ENCODE measurements at regions not wholly inside any gene's neighbourhood (a gene's known extent, or its start where the extent isn't known, plus 50 kb on each side); places are given as distances from the start of the nearest gene placed in this dataset.

DNA sequence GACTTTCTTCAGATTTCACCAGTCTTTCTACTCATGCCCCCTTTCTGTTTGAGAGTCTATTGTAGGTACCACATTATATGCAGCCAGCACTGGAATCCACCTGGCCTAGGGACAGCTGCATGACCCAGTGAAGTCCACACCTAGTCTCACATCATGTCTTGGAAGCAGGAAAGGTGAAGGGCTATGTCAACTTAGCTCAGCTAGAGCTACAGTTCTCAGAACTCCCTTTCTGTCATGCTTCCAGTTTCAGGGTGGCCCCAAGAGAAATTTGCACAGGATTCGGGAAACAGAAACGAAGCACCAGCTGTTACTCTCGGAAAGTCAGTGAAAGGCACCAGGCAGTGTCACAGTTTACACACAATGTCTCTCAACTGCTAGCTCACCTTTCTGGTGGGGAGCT lies 51.6 kb upstream of the NLRP1 start:
- DNase-seq, result no peak

DNA sequence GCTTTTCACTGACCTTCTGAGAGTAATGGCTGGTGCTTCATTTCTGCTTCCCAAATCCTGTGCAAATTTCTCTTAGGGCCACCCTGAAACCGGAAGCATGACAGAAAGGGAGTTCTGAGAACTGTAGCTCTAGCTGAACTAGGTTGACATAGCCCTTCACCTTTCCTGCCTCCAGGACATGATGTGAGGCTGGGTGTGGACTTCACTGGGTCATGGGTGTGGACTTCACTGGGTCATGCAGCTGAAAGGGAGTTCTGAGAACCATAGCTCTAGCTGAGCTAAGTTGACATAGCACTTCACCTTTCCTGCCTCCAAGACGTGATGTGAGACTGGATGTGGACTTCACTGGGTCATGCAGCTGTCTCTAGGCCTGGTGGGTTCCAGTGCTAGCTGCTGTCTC lies 54.3 kb upstream of the NLRP1 start:
- DNase-seq, result no peak

DNA sequence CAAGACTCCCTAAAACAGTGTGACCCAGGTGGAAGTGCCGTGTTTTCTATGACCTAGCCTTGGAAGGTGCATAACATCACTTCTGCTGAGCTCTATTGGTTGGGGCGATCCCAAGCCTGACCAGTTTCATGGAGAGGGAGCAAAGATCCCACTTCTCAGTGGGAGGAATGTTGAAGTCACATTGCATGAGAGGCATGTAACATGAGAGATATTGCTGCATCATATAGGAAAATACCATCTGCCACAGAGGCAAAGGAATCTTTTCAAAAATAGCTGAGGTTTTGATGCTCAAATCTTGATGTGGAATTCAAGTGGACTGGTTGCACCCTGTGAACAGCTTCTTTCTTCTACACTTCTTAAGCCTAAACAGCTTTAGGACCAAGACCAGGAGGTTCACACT lies 56.4 kb upstream of the NLRP1 start:
- DNase-seq, result no peak

DNA sequence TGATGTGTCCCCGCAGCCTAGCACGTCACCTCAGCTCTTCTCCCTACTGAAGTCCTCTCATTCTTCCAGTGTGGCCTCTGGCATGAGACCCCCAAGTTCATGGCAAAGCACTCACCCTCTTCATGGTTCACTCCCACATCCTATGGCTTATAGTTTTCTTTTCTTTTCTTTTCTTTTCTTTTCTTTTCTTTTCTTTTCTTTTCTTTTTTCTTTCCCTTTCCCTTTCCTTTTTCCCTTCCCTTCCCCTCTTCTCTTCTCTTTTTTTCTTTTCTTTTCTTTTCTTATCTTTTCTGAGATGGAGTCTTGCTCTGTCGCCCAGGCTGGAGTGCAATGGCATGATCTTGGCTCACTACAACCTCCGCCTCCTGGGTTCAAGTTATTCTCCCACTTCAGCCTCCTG lies 58.4 kb upstream of the NLRP1 start:
- no peak for DNase-seq

DNA sequence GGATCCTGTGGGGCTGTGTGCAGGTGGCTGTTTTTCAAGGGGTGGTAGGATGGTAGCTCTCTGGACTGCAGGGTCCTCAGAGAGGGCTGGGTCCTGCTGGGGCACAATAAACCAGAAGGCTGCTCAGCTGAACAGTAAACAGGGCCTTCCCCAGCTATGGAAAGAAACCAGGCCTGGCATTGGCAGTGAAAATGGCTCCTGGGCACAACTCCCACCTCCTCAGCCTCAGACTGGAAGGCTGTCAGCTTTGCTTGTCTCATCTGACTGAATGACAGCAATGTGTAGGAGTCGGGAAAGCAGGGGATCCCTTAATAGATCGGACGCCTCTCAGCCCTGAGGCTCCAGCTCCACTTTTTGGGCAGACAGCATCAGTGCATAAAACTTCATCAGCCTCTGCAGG lies 59.8 kb upstream of the NLRP1 start:
- no peak for DNase-seq

DNA sequence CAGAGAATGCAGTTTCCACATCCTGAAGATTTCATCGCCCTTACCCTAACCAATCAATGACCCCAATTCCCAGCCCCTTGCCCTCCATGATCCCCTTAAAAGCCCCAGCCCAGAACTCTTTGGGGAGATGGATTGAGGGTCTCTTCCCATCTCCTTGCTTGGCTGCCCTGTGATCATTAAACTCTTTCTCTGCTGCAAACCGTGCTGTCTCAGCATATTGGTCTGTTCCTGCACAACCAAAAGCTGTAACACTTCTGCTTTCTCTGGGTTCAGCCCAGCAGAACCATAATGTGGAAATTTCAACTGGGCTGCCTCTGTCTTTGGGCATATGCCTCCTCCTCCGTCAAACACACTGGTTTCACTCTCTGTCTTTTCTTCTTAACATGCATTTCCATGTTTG lies 67.0 kb upstream of the NLRP1 start:
- no peak for DNase-seq

DNA sequence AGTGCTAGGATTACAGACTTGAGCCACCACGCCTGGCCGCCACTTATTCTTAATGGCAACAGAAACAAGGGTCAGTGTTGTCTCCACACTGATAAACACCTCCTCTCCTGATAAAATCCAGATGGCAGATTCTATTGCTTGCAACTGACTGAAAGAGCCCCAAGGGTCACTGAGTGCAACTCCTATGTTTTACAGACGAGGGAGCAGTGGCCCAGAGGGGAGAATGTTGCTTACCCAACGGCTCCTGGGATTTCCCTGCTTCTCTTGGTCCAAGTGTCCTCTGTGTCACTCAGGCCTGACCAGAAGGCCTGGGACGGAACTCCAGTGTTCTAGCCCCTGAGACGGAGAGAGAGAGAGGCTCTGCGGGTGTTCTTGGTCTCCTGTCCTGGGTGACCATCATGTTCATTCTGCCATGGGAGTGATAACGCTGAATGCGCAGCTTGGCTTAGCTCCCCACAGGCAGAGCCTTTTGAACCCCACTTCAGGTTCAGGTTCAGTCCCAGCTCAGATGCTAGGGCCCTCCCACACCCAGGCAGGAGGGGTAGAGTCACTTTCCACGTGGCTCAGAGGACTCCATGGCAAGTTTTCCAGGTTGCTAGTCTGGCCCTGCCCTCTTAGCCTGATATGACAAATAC lies 77.3 kb upstream of the NLRP1 start:
- no peak for DNase-seq

DNA sequence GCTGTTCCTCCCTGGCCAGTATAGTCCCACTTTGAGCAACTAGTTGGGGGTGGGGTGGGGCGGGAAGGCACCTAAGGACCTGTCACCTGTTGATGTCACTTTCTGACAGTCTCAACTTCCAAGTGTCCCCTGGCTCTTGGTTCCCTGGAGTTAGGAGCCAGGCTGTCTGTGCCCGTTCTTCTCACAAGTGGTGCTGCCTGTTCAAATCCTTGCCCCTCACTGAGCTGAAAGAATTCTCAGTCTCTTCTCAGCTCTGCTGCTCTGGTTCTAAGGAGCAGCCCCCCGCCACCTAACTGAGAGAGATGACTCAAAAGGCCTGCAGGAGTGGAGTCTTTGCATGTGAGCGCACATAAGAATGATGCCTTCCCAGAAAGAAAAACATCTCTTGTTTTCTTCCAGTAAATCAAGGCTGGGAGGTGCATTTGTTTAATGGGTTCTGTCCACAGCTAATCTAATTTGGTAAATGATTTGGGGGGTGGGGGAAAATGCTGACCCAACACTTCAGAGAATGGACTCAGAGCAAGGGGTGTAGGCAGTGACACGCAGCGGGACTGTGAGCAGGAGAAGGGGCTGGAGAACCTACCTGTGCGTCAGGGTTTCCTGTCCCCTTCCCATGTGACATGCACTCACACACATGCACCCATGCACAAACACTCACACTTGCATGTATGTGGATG lies 78.2 kb upstream of the NLRP1 start:
- DNase-seq, result no peak

DNA sequence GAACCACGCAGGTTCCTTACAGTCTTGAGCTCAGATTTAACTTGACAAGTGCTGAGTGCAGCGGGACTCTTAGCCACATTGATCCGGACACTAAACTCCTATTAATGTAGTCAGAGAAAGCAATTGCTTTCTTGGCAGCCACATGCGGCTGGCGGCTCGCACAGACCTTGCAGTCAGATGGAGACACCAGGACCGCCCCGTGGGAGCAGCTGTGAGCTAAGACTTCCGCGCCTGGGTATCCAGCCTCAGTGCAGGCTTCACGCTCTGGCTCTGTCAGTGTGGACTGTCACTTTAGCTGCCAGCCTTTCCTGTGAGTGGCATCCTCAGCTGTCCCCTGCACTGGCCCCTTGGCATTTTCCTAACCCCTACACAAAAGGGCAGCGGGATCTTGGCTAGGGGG lies 80.9 kb upstream of the NLRP1 start:
- DNase-seq, result no peak

DNA sequence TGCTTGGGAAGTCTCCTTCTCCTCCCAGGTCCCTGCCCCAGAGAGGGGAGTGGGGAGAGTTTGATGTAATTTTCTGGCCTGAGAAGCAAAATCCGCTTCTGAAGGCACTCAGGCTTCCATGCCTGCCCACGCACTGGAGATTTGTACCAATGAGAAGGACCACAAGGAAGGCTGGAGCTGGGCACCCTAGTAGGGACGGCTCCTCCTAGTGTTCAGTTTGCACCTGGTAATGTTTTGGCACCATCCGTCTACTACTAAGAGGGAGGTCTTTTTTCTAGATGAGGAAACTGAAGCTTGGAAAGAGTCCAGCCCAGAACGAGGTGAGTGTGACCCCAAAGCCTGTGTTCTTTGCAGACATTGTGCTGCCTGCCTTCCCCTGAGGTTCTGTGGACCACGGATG lies 83.6 kb upstream of the NLRP1 start:
- no peak for DNase-seq

DNA sequence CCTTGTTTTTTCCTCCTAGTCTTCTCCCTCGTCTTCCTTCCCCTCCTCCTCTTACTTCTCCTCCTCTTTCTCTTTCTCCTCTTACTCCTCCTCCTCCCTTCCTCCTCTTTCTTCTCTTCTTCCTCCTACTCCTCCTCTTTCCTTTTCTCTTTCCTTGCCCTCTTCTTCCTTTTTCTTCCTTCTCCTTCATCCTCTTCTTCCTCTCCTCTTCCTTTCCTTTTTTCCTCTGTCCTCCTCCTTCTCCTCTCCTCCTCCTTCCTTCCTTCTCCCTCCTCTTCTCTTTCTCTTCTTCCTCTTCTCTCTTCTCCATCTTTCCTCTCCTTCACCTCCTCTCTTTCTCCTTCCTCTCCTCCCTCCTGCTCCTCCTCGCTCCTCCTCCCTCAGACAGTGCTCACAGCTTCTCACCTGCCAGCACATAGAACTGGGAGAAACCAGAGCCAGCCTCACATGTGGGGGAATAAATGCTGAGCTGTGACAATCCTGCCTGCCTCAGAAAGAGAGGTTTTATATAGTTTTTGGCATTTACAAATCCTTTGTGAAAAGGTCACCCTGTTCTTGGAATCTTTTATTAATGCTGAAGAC lies 84.3 kb upstream of the NLRP1 start:
- DNase-seq, result no peak

DNA sequence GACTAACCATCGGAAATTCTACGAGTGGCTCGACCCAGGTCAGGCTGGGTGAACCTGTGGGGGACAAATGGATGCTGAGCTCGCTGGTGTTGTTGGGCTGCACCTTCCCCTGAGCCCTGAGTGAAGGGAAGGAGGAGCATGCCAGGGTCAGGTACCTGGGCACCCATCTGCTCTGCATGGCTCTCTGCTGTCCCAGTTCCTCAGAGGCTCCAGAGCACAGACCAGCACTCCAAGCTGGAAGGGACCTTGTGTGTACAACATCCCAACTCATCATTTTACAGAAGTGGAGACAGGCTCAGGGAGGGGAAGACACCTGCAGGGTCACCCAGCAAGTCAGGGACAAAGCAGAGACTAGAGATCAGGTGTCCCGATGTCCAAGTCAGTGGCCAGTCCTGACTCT lies 84.9 kb upstream of the NLRP1 start:
- DNase-seq, result no peak

DNA sequence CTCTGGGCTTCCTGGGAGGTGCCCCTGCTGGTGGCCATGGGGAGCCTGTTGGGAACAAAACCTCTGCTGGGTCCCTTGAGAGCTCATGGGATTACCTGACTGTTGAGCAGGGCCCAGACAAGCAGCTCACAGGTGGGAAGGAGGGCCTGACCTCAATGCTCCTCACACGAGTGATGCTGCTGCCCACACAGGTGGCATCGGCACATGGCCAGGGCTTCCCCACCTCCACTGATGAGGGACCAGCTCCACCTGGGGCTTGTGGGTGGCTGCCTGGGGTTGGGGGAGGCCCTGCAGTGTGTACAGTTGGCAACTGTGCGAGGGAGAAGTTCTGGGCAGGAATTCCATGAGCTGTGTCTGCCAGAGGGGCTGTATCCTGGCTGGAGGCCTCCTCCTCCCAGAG lies 87.8 kb upstream of the NLRP1 start:
- DNase-seq, result no peak

DNA sequence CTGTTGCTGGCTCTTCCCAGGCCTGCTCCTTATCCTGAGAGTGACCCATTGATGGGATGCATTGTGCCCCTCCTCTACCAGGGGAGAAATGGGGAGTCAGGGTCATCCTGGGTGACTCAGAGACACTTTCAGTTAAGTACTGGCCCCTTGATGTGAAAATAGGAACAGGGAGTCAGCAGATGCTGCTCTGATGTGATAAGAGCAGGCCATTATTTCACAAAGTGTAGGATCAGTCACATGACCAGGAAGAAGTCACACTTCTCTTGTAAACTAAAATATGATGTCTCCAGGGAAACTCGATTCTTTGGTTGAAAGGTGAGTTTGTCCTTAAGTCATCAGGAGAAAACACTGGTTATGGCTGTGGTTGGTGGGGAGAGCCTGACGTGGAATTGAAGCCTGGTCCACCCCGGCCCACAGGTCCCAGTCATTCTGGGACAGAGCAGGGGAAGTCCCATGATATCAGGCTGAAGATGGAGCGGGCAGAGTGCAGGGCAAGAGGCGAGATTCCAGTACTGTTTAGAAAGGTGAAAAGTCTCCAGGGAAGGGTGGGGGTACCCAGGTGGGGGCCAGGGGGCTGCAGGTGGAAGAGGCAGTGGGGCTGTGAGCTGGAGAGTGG lies 88.6 kb upstream of the NLRP1 start:
- DNase-seq, result no peak

DNA sequence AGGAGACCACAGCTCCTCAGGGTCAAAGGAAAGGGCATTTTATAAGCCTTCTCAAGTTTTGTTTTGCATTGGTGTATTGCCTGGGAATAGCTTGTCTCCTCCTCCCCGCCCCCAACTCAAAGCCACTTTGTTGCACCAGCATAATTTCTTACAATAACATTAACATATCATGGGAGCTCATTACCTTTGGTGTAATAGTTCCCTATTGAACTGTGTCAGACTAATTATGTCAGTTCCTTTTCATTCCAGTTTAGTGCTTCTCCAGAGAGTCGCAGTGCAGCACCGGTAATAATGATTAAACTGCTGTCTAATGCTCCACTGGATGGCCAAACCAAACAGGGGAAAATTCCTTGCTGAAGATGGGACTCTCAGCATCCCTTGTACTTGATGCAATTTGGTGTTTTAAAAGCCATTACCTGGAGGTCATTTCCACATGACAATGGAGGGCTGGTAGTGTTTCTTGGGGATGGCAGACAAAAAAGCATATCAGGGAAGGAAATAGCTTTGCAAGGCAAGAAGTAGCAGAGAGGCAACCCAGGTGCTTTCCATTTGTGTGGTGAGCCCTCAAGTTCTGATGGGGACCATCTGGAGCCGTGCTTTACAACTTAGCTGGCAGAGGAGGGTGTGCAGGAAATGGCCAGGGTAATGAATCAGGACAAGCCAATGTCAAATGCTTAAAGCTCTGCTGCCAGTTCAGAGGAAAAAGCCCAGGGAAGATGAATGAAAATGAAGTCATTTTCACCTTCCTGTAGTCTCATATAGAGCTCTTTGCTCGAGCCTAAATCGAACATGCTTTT lies 91.5 kb upstream of the NLRP1 start:
- no peak for DNase-seq

DNA sequence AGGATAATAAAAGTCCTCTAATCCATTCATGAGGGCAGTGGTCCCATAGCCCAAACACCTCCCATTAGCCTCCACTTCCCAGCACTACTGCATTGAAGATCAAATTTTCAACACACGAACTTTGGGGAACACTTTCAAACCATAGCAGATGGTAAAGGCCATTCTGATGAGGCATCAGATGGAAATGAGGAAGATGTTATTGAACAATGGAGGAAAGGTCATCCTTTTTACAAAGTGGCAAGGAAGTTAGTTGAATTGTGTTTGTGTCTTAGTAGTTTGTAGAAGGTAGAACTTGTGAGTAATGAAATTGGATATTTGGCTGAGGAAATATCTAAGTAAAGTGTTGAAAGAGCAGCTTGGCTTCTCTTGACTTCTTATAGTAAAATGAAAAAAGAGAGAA lies 93.3 kb upstream of the NLRP1 start:
- no peak for DNase-seq

DNA sequence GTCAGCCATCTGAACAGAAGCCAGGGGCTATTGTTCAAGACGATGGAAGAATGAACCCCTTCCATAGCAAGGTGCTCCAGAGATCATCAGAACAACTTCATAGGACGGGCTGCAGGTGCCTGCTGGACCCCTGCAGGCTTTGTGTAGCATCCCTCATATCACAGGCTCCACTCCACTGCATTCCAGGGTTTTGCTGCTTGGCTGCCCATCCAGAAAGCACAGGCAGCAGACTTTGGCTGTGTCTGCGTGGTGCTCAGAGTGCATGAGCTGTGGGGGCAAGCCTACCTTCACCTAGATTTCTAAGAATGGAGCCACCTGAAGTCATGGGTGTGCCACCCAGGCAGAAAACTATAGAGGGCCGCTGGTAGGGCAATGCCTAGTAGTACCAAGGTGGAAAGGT lies 93.9 kb upstream of the NLRP1 start:
- no peak for DNase-seq

DNA sequence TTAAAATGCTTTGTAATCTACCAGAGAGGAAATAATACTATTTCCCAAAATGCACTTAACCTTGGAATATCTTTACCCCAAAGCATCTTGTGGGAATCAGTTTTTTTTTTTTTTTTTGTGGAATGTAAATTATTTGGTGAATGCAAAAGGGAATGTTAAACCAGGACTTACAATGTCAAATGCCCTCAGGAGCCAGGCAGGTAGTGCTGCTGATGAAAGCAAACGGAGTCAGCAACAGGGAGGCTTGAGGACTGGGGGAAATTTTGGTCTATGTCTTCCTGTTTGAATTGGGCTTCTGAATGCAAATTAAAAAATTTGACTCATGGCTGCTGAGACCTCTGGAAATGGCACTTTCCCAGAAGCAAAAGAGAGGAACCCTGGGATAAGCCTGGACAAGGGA lies 96.5 kb upstream of the NLRP1 start:
- DNase-seq, result no peak

DNA sequence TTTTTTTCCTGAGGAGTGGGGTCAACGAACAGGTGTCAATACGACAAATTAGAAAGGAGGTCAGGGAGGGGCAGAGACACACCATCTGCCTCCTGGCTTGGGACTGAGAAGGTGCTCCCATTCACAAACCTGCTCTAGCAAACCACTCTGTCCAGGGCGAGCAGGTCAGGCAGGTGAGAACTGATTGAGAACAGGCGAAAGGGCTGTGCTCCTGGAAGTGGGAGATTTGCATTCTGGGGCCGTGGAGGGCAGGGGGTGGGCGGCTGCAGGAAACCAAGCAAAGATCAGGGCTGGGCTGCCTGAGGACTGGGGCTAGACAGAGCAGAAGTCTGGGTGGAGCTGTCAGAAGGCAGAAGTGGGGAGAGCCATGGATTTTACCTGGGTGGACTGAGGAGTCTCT lies 98.9 kb upstream of the NLRP1 start:
- DNase-seq, result no peak

DNA sequence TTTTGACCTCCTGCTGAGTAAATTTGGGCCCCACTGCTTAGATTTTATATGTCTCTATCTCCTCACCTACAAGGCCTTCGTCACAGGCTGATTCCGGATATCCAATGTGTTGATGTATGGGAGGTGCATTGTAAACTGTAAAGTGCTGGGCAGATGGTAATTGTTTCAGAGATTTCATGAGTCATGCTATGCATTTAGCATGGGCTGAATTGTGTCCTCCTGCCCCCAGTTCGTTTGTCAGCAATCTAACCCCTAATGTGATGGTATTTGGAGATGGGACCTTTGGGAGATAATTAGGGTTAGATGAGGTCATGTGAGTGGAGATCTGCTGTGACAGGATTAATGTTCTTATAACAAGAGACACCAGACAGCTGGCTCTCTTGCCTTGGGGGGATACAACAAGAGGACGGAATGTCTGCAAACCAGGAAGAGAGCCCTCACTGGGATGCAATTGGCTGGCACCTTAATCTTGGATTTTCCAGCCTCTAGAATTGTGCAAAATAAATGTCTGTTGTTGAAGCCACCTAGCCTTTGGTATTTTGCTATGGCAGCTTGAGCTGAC lies 101.8 kb upstream of the NLRP1 start:
- no peak for DNase-seq

DNA sequence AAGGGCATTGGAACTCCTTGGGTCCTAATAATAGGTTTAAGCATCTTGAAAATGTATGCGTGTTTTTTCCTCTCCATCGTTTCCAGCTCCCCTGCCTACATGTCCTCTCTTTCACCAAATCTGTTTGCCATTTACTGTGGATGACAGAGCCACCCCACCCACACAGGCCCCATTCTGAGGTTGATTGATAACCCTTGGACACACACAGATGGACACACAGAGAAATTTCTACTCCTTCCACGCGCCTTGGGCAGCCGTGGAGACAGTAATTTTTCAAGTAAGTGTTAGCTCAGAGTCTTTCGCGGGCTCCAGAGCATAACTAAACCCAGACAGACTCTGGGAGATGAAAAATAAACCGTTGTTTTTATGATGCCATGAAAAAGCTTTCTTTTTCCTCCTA lies 103.3 kb upstream of the NLRP1 start:
- DNase-seq, result no peak

DNA sequence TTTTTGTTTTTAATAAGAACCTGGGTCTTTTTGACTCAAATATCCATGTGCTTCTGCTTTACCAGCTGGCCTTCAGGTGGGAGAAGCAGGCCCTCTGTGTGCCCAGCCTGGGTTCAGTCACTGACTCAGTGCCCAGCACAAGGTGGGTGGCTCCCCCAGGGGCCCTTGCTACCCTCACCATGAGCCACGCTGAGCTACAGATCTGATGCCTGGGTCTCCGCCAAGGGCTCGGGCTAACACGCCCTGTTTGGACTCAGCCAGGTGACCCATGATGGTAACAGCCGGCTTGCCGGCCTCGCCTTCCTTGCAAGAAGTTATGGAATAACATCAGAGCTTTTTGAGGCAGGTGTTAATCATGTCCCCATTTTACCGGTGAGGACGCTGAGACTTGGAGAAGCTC lies 109.5 kb upstream of the NLRP1 start:
- no peak for DNase-seq

DNA sequence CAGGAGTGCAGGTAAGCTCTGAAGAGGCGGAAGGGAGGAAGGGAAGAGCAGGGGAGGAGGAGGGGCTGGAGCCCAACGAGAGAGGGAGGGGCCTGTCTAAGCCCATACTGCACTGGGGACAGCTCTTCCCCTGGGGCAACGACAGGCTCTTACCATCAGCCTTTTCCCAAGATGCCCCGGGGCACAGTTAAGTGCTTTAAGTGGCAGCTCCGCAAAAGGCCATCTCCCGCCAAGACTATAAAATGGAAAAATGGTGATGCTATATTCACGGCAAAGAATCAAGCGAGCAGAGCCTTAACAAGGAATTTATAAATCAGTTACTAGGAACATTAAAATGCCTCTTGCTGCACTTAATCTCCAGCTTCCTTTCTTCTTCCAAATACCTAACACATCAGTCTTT lies 110.2 kb upstream of the NLRP1 start:
- DNase-seq, result no peak
